NCI-H1417 treated with DMSO at 0.1 percent for 48 hours (cell line): ENCODE measurements at regions not wholly inside any gene's neighbourhood (a gene's known extent, or its start where the extent isn't known, plus 50 kb on each side); places are given as distances from the start of the nearest gene placed in this dataset.
"Not testable (repeated sequence)": the region's sequence is repeated elsewhere in the genome, so short reads cannot be mapped to it uniquely, and the experiment has no call there.

Source experiments
- DNase-seq: peaks from one replicate; lab custom pipeline; 2025; lab: John Stamatoyannopoulos, UW

DNA sequence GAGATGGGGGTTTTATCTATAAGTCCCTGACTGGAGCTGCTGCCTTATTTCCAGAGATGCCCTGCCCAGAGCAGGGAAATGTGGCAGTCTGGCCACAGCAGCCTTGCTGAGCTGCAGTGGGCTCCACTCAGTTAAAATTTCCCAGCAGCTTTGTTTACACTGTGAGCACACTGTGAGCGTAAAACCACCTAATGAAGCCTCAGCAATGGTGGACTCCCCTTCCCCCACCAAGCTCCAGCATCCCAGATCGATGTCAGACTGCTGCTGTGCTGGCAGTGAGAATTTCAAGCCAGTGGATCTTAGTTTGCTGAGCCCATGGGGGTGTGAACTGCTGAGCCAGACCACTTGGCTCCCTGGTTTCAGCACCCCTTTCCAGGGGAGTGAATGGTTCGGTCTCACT is 208.7 kb upstream of the RAI14 start:
- DNase-seq: no peak

DNA sequence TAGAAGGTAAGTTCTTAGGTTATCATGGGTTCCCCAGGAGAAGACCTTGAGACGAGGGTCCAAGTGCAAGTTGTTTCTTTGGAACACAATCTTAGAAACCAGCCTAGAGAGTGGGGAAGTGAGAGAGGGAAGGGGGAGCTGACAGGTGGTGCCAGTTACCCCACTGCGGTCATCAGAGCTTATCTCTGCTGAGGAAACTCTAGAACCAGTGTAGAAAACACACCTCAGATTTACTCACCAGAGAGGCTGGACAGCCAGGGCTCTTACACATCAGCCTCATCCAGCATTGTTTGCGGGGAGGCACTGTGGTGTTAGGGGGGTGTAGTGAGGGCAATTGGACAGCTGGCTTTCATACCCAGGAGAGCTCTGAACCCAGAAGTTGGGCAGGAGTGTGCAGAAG is 206.5 kb upstream of the RAI14 start:
- no peak for DNase-seq

DNA sequence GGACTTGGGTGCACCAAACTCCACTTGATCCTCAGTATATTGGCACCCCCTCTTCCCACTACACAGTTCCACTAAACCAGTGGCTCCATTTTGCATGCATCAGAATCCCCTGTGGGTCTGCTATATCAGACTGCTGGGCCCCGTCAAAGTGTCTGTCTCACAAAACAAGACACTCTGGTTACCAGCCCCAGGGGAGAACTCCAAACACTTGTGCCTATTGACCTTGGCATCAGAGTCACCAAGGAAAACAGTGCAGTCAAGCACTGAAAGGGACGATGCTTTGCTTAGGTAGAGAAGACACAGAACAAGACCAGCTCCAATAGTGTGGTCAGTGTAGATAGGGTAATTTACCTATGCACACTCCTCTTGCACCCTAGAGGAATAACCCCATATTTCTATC is 205.8 kb upstream of the RAI14 start:
- DNase-seq: no peak

- DNase-seq: no peak
These were observed 203.8 kb upstream of the RAI14 start for GRCh38 chr5:34452170-34452828.

GRCh38 chr5:34455098-34455497 is 201.0 kb upstream of the RAI14 start:
- no peak for DNase-seq

- DNase-seq: no peak
These were observed 196.2 kb upstream of the RAI14 start for GRCh38 chr5:34459908-34460307.

DNA sequence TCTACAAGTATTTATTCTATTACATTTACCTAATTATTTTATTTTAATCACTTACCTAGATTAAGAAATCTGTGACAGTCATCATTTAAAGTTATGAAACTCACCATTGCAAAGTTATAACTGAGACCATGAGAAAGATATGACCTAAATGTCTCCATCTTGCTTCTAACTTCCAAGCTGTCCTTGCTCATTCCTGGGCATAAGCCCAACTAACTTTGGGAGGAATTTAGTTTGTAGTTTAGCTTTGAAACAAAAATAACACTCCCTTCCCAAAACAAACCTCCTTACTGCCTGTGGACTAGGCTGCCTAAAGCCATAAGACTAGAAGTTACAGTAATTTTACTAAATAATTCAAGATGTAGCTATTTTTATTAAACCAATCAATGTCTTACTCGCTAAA is 195.6 kb upstream of the RAI14 start:
- DNase-seq: no peak

- DNase-seq: no peak
These were observed 191.3 kb upstream of the RAI14 start for GRCh38 chr5:34464829-34465228.

GRCh38 chr5:34465301-34465700 is 190.8 kb upstream of the RAI14 start:
- peak; percentile 12 for DNase-seq

DNA sequence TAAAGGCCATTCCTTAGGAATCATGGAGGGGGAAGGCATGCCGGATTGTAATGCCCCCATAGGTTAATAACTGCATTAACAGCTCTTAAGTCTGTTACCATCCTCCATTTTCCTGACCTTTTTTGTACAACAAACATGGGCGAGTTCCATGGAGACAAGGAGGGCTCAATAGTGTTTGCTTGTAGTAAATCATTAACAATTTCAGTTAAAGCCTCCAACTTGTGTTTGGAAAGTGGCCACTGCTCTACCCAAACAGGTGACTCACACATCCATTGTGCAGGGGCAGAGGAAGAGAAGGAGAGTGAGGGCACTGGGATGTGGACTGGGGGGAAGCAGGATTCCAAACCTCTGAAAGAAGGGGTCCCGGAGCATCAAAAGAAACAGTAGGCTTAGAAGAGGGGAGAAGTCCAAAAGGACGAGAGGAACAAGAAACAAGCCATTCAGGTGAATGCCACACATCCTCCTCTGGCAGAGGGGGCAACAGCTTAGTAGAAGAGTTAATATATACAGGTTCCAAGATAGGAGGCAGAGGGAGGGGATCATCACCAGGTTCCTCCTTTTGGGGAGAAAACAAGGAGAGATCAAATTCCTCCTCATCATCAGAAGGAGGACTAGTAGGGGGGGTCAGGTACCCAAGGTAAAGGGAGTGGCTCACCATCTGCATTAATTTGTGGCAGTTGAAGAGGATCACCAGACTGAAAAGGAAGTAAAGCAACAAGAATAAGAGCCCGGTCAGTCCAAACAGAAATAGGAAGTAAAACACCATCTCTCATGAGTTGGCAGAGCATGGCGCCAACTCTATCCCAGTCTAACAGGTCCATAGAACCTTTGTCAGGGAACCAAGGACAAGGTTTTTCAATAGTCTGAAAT is 189.4 kb upstream of the RAI14 start:
- not testable (repeated sequence) for DNase-seq

DNA sequence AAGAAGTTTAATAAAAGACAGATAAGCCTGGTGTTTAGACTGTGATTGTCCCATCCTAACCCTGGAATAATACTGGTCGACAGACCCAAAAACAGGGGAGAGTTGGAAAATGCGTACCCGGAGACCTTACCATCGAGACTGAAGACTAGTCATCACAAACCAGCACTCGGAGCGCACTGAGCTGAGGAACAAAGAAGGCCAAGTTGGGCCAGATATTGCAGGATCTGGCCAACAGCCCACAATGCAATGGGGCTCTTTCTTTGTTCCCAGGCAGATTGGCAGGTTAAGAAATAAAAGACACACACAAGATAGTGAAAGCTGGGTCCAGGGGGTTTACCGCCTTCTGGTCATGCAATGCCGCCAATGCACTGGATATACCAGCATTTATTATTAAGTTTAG is 188.7 kb upstream of the RAI14 start:
- no peak for DNase-seq

DNA sequence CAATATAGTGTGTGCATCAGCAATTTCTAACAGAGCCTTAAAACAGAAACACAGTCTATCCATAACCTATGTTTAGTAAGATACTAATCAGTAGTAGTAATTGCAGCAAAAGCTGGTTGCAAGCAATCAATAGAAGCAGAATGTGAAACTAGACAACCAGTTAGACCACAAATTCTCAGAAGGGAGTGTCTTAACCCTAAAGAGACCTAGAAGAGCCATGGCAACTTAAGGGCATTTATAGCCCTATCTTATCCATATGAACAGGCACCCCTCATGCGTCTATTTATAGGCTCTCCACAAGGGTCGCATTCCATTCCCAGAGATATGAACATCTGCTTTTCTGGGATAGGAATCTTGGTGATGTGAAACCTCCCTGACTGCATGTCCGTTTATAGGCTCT is 188.1 kb upstream of the RAI14 start:
- DNase-seq: not testable (repeated sequence)

- DNase-seq: no peak
These were observed 186.2 kb upstream of the RAI14 start for GRCh38 chr5:34469971-34470370.

- DNase-seq: no peak
These were observed 181.5 kb upstream of the RAI14 start for GRCh38 chr5:34474573-34475021.

GRCh38 chr5:34475249-34475966 is 180.7 kb upstream of the RAI14 start:
- DNase-seq: no peak

DNA sequence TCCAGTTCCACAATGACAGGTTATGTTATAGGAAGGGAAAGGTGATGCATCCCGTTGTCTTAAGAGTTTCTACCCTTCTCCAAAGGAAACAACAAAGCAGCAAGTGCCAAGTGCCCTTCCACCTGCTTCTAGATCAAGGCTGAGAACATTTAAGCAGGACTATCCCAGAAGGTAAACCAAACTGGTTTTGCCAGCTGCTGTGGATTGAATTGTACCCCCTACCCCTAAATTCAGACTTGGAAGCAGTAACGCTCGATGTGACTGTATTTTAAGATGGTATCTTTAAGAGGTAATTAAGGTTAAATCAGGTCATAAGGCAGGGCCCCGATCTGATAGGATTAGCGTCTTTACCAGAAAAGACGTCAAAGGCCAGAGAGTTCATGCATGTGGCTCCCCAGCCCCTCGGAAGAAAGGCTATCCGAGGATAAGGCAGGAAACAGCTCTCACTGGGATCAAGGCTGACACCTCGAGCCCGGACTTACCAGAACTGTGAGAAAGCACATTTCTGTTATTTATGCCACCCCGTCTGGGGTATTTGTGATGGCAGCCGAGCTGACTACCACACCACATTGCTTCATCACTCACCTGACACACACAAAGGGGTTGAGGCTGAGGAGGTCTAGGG is 179.1 kb upstream of the RAI14 start:
- DNase-seq: no peak

DNA sequence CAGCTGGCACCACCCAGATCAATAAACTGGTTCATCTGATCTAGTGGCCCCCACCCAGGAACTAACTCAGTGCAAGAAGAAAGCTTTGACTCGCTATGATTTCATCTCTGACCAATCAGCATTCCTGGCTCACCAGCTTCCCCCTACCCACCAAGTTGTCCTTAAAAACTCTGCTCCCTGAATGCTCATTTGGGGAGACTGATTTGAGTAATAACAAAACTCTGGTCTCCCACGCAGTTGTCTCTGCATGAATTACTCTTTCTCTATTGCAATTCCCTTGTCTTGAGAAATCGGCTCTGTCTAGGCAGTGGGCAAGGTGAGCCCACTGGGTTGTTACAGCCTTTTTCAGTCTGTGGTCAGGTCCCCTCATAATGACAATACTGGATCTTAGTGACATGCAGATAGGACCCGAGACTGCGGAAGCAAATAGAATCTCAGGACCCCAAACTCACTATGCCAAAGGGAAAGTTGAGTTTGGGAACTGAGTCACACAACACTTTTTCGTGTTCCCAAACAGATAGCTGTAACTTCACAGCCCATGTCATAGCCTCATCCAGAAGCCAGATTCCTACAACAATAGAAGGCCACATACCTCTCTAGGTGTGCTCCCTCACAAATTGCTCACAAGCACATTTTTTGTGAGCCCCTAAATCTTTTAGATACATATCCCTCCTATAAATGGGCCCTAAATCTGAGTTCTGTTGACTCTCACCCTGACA is 175.2 kb upstream of the RAI14 start:
- DNase-seq: no peak

GRCh38 chr5:34483442-34484033 is 172.6 kb upstream of the RAI14 start:
- DNase-seq: no peak

DNA sequence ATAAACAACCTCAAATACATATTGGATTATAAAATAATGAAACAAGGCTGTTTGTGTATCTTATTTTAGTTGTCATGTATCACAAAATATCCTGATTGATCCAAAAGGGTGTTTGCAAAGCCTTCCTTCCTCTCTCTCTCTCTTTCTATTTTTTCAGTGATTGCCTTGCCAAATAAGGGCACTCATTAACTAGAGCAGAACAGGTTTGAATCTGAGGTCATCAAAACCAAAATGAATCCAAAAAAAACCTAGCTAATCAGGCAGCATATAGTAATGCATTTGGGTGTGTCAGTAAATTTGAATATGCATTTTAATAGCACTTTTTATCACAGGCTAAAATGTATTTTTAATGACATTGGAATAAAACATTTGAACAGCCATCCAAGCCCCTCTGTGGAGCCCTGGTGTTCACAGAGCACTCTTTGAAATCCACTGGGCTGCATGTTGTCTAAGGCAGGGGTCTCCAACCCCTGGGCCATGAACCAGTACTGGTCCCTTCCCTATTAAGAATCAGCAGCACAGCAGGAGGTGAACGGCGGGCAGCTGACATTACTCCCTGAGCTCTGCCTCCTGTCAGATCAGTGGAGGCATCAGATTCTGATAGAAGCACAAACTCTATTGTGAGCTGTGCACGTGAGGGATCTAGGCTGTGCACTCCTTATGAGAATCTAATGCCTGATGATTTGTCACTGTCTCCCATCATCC is 171.8 kb upstream of the RAI14 start:
- no peak for DNase-seq

- no peak for DNase-seq
These were observed 170.4 kb upstream of the RAI14 start for GRCh38 chr5:34485768-34486030.
